Upper lobe of left lung (tissue), 4 donors: ENCODE measurements at regions not wholly inside any gene's neighbourhood (a gene's known extent, or its start where the extent isn't known, plus 50 kb on each side); places are given as distances from the start of the nearest gene placed in this dataset.

Experiments
- POLR2A ChIP-seq, 4 donors: fragments of 450-650 bp; IDR thresholded peaks; one replicate each; pipeline ENCODE4 v1.5.1; 2016 to 2017; ENCODE audit warnings: antibody characterized with exemption in 4 of 4, mild to moderate bottlenecking in 2 of 4
- TF ChIP-seq, protein P1 (sequence below), 6 experiments: fragments of 450-650 bp in 4 of 6; fragments of 200-600 bp in 2 of 6; sonication (generic) in 2 of 6; IDR thresholded peaks; one replicate each; pipeline ENCODE4 v1.5.1; 2016 to 2019; ENCODE audit warnings: antibody characterized with exemption in 6 of 6

DNA sequence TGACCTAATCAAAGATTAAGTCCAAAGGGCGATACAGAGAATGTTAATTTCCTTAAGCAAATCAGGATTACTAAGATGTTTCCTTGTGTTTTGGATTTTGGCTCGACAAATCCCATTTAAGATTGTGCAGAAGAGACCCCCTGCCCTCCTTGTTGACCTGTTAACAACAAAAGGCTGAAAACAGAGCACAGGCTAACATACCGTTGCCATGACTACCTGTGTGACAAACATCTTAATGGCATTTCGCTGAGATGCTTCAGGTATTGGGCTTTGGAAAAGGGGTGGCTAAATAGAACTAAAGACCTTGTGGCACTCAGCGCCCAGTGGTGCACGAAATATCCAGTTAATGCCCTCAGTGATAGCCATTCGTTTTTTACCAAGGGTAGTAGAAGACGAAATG lies 1532.3 kb upstream of the TMEM132C start:
- TF ChIP-seq, protein P1, sequence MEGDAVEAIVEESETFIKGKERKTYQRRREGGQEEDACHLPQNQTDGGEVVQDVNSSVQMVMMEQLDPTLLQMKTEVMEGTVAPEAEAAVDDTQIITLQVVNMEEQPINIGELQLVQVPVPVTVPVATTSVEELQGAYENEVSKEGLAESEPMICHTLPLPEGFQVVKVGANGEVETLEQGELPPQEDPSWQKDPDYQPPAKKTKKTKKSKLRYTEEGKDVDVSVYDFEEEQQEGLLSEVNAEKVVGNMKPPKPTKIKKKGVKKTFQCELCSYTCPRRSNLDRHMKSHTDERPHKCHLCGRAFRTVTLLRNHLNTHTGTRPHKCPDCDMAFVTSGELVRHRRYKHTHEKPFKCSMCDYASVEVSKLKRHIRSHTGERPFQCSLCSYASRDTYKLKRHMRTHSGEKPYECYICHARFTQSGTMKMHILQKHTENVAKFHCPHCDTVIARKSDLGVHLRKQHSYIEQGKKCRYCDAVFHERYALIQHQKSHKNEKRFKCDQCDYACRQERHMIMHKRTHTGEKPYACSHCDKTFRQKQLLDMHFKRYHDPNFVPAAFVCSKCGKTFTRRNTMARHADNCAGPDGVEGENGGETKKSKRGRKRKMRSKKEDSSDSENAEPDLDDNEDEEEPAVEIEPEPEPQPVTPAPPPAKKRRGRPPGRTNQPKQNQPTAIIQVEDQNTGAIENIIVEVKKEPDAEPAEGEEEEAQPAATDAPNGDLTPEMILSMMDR (IDR thresholded peaks at IDR 0.05), result no peak
- no peak for TF ChIP-seq POLR2A (IDR thresholded peaks at IDR 0.05)
